C4-2B (cell line): ENCODE measurements at regions not wholly inside any gene's neighbourhood (a gene's known extent, or its start where the extent isn't known, plus 50 kb on each side); places are given as distances from the start of the nearest gene placed in this dataset.

ENCODE experiments used
- H3K27ac ChIP-seq: fragments of 450-650 bp; 2 replicates; pipeline ENCODE4 v1.5.1; 2017
- CTCF ChIP-seq: fragments of 450-650 bp; conservative IDR thresholded peaks from 2 replicates; pipeline ENCODE4 v1.5.1; 2017; ENCODE audit warnings: mild to moderate bottlenecking
- ZFX ChIP-seq: fragments of 450-650 bp; IDR thresholded peaks from 2 replicates; pipeline ENCODE4 v1.6.1; 2017

GRCh38 chr12:90170740-90171139 lies 462.1 kb upstream of the ATP2B1 start:
- no peak overlapping the region for H3K27ac ChIP-seq
- TF ChIP-seq ZFX (no peak), CTCF (no peak)

GRCh38 chr12:90167518-90168208 lies 459.0 kb upstream of the ATP2B1 start:
- no peak overlapping the region for H3K27ac ChIP-seq
- no peak for TF ChIP-seq CTCF

GRCh38 chr12:90166671-90167070 lies 458.0 kb upstream of the ATP2B1 start:
- H3K27ac ChIP-seq, result no peak overlapping the region
- TF ChIP-seq ZFX (no peak), CTCF (no peak)

- no peak overlapping the region for H3K27ac ChIP-seq
- TF ChIP-seq ZFX, result no peak
- TF ChIP-seq CTCF, result no peak
Observed at GRCh38 chr12:90166012-90166411, 457.4 kb upstream of the ATP2B1 start.

GRCh38 chr12:90163975-90164374 lies 455.3 kb upstream of the ATP2B1 start:
- no peak overlapping the region for H3K27ac ChIP-seq
- TF ChIP-seq ZFX (no peak), CTCF (peak; percentile 18; the same call in 1 of the 2 replicates)

GRCh38 chr12:90153827-90154226 lies 445.2 kb upstream of the ATP2B1 start:
- no peak overlapping the region for H3K27ac ChIP-seq
- TF ChIP-seq CTCF, result no peak
- no peak for TF ChIP-seq ZFX

GRCh38 chr12:90152897-90153624 lies 444.4 kb upstream of the ATP2B1 start:
- TF ChIP-seq CTCF, result no peak

More at GRCh38 chr12:90152897-90153624, 444.4 kb upstream of the ATP2B1 start:
- H3K27ac ChIP-seq, result no peak overlapping the region
